Upper lobe of left lung (tissue), 6 donors: ENCODE measurements at regions not wholly inside any gene's neighbourhood (a gene's known extent, or its start where the extent isn't known, plus 50 kb on each side); places are given as distances from the start of the nearest gene placed in this dataset.

Source experiments
- ATAC-seq, 2 donors: fragments of 200-7000 bp; cut with Tn5 transposase; one replicate each; pipeline ENCODE4 v1.9.1; 2022; ENCODE audit warnings: mild to moderate bottlenecking in 2 of 2, moderate library complexity in 2 of 2; ENCODE audit not compliant: low FRiP score in 2 of 2
- DNase-seq, 2 donors: peaks; one replicate each; pipeline ENCODE4 v3.0.0-alpha.2; 2019 to 2020
- H3K27ac ChIP-seq, 4 donors: fragments of 200-600 bp; sonication (generic); one replicate each; pipeline ENCODE4 v1.5.1; 2016 to 2019
- H3K27me3 ChIP-seq, 4 donors: fragments of 200-600 bp; sonication (generic); one replicate each; pipeline ENCODE4 v1.5.1; 2017 to 2019
- H3K36me3 ChIP-seq, 4 donors: fragments of 200-600 bp; sonication (generic); one replicate each; pipeline ENCODE4 v1.5.1; 2016 to 2019
- H3K4me1 ChIP-seq, 4 donors: fragments of 200-600 bp; sonication (generic); one replicate each; pipeline ENCODE4 v1.5.1; 2018 to 2019
- H3K4me3 ChIP-seq, 4 donors: fragments of 200-600 bp; sonication (generic); one replicate each; pipeline ENCODE4 v1.5.1; 2017 to 2019; ENCODE audit warnings: mild to moderate bottlenecking in 2 of 4, moderate library complexity in 1 of 4
- H3K9me3 ChIP-seq, 4 donors: fragments of 200-600 bp; sonication (generic); one replicate each; pipeline ENCODE4 v1.5.1; 2018 to 2019
- EP300 ChIP-seq, 4 donors: sonication (generic); formaldehyde crosslinking; IDR thresholded peaks; one replicate each; pipeline ENCODE4 v1.5.1; 2017; ENCODE audit warnings: antibody characterized with exemption in 4 of 4, control low read depth in 2 of 4
- POLR2A ChIP-seq, 4 donors: fragments of 450-650 bp; IDR thresholded peaks; one replicate each; pipeline ENCODE4 v1.5.1; 2016 to 2017; ENCODE audit warnings: antibody characterized with exemption in 4 of 4, mild to moderate bottlenecking in 2 of 4
- POLR2AphosphoS5 ChIP-seq, 2 donors: sonication (generic); formaldehyde crosslinking; IDR thresholded peaks; one replicate each; pipeline ENCODE4 v1.5.1; 2017; ENCODE audit warnings: antibody characterized with exemption in 2 of 2
- WGBS, 2 donors: methylation state at CpG; one replicate each; pipeline ENCODE4 v1.1.5; 2017 to 2018; 5-methylcytosine and 5-hydroxymethylcytosine counted together
- TF ChIP-seq, protein P1 (sequence below), 6 experiments: fragments of 450-650 bp in 4 of 6; fragments of 200-600 bp in 2 of 6; sonication (generic) in 2 of 6; IDR thresholded peaks; one replicate each; pipeline ENCODE4 v1.5.1; 2016 to 2019; ENCODE audit warnings: antibody characterized with exemption in 6 of 6
- donor health status: DM: no; HTN: no; CAD: no; lungs with moderate emphysema.
- donor health status: DM: no; HTN: yes; CAD: no; lungs with severe emphysema.

GRCh38 chr4:29632199-29632598, 1088.0 kb upstream of the PCDH7 start:
- H3K36me3 ChIP-seq = no peaks in the 10 kb centered on the region
- H3K4me3 ChIP-seq = no peak overlapping the region
- no peaks in the 10 kb centered on the region for H3K27me3 ChIP-seq
- ATAC-seq (no peak), DNase-seq (no peak)
- no peak overlapping the region for H3K27ac ChIP-seq
- WGBS, 2 donors = 36 to 38% methylated on average over 2 of the region's 2 CpGs
- TF ChIP-seq POLR2AphosphoS5 (IDR thresholded peaks at IDR 0.05) (no peak), EP300 (IDR thresholded peaks at IDR 0.05) (no peak)
- TF ChIP-seq, protein P1, sequence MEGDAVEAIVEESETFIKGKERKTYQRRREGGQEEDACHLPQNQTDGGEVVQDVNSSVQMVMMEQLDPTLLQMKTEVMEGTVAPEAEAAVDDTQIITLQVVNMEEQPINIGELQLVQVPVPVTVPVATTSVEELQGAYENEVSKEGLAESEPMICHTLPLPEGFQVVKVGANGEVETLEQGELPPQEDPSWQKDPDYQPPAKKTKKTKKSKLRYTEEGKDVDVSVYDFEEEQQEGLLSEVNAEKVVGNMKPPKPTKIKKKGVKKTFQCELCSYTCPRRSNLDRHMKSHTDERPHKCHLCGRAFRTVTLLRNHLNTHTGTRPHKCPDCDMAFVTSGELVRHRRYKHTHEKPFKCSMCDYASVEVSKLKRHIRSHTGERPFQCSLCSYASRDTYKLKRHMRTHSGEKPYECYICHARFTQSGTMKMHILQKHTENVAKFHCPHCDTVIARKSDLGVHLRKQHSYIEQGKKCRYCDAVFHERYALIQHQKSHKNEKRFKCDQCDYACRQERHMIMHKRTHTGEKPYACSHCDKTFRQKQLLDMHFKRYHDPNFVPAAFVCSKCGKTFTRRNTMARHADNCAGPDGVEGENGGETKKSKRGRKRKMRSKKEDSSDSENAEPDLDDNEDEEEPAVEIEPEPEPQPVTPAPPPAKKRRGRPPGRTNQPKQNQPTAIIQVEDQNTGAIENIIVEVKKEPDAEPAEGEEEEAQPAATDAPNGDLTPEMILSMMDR (IDR thresholded peaks at IDR 0.05) = no peak
- no peaks in the 10 kb centered on the region for H3K9me3 ChIP-seq
- no peaks in the 10 kb centered on the region for H3K4me1 ChIP-seq

DNA sequence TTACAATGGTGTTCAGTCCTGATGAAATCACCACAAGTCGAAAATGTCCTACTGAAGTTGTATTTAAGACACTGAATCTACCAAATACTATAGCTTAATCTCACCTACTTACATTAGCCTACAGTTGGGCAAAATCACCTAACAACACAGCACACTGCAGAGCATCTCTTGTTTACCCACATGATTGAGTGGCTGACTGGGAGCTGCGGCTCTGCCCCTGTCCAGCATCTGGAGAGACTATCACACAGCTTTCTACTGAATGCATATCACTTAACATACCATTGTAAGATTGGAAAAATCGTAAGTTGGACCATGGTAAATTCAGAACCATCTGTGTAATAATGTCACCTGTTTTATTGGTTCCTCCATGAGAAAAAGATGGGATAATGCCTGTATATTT, 1083.2 kb upstream of the PCDH7 start:
- Histone ChIP-seq H3K4me3 (no peak overlapping the region), H3K27me3 (no peaks in the 10 kb centered on the region), H3K36me3 (no peaks in the 10 kb centered on the region), H3K4me1 (no peaks in the 10 kb centered on the region), H3K9me3 (no peaks in the 10 kb centered on the region), H3K27ac (no peak overlapping the region)
- TF ChIP-seq POLR2AphosphoS5 (IDR thresholded peaks at IDR 0.05) = no peak
- TF ChIP-seq, protein P1 (IDR thresholded peaks at IDR 0.05) = no peak
- no peak for TF ChIP-seq EP300 (IDR thresholded peaks at IDR 0.05)
- no peak for TF ChIP-seq POLR2A (IDR thresholded peaks at IDR 0.05)
- ATAC-seq (no peak), DNase-seq (no peak)
- 38 to 48% methylated on average over 3 of the region's 3 CpGs for WGBS, 2 donors

GRCh38 chr4:29653221-29653620, 1066.9 kb upstream of the PCDH7 start:
- ATAC-seq (no peak), DNase-seq (no peak)
- no peak for TF ChIP-seq POLR2AphosphoS5 (IDR thresholded peaks at IDR 0.05)
- TF ChIP-seq, protein P1 (IDR thresholded peaks at IDR 0.05) = no peak
- no peak for TF ChIP-seq POLR2A (IDR thresholded peaks at IDR 0.05)
- no peak for TF ChIP-seq EP300 (IDR thresholded peaks at IDR 0.05)
- H3K27me3 ChIP-seq = no peaks in the 10 kb centered on the region
- H3K4me1 ChIP-seq = no peaks in the 10 kb centered on the region
- H3K9me3 ChIP-seq = no peaks in the 10 kb centered on the region
- no peaks in the 10 kb centered on the region for H3K36me3 ChIP-seq
- 75 to 81% methylated on average over 6 of the region's 6 CpGs for WGBS, 2 donors
- H3K4me3 ChIP-seq = no peak overlapping the region
- H3K27ac ChIP-seq = no peak overlapping the region

DNA sequence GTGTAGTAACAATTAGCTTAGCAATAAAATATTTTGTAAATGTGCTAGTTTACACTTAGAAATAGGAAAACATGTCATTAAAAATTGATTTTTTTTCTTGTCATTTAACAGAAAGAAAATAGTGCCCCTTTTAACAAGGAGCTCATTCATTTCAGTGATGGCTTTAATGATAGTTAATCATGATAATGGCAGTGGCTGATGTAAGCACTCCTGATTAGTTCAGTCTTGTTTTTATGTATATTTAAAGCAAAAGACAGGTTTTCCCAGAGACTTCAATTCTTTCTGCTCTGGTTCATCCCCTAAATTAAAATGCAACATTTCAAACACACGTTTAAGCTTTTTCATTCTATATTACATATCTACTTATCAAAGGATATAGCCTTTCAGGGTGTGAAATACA, 1039.5 kb upstream of the PCDH7 start:
- TF ChIP-seq EP300 (IDR thresholded peaks at IDR 0.05) = no peak
- no peak for TF ChIP-seq POLR2A (IDR thresholded peaks at IDR 0.05)
- no peak for TF ChIP-seq POLR2AphosphoS5 (IDR thresholded peaks at IDR 0.05)
- TF ChIP-seq, protein P1 (IDR thresholded peaks at IDR 0.05) = no peak
- Histone ChIP-seq H3K4me3 (no peak overlapping the region), H3K4me1 (no peaks in the 10 kb centered on the region), H3K27ac (no peak overlapping the region), H3K36me3 (no peaks in the 10 kb centered on the region), H3K9me3 (no peaks in the 10 kb centered on the region), H3K27me3 (no peaks in the 10 kb centered on the region)
- WGBS, 2 donors = 52 to 67% methylated on average over 1 of the region's 1 CpG
- no peak for DNase-seq
- no peak for ATAC-seq

DNA sequence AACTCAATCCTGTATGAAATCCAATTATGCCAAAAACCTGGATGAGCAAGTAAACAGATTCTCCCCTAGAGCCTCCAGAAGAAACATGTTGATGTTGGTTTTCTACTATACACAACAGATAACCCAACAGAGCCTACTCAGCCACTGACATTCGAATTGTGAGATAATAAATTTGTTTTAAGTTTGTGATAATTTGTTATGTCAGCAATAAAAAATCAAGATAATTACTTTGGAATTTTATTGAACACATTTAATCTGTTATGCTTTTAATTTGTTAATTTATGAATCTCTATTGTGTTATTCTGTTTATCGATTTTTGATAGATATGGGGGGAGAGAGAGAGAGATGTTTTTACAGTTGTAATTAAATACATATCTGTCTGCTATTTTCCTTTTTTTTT, 1016.1 kb upstream of the PCDH7 start:
- ATAC-seq = no peak
- no peak for TF ChIP-seq EP300 (IDR thresholded peaks at IDR 0.05)
- TF ChIP-seq, protein P1 (IDR thresholded peaks at IDR 0.05) = no peak
- no peak for TF ChIP-seq POLR2AphosphoS5 (IDR thresholded peaks at IDR 0.05)
- no peak for TF ChIP-seq POLR2A (IDR thresholded peaks at IDR 0.05)
- Histone ChIP-seq H3K27ac (no peak overlapping the region), H3K9me3 (peaks cover 0 to 11% (median 0%) of the 10 kb centered on the region in 4 donors), H3K4me3 (no peak overlapping the region), H3K36me3 (no peaks in the 10 kb centered on the region), H3K4me1 (no peaks in the 10 kb centered on the region), H3K27me3 (no peaks in the 10 kb centered on the region)
- WGBS, 2 donors = 79 to 81% methylated on average over 2 of the region's 2 CpGs
- no peak for DNase-seq
